H4 (cell line): ENCODE measurements at regions not wholly inside any gene's neighbourhood (a gene's known extent, or its start where the extent isn't known, plus 50 kb on each side); places are given as distances from the start of the nearest gene placed in this dataset.
A peak's percentile ranks its signal among the peaks of the same experiment; 100 is the strongest.
"Not testable (repeated sequence)": the region's sequence is repeated elsewhere in the genome, so short reads cannot be mapped to it uniquely, and the experiment has no call there.

ENCODE experiments used
- DNase-seq: peaks from one replicate; pipeline ENCODE4 v3.0.0-alpha.2; 2015; ENCODE audit warnings: low spot score

- peak; percentile 38 for DNase-seq
These were observed 53.1 kb upstream of the HMCN1 start for GRCh38 chr1:185681034-185681633.

- DNase-seq, result no peak
These were observed 53.7 kb upstream of the HMCN1 start for GRCh38 chr1:185680453-185680852.

GRCh38 chr1:185679220-185679619, 55.0 kb upstream of the HMCN1 start:
- no peak for DNase-seq

- DNase-seq, result no peak
These were observed 57.2 kb upstream of the HMCN1 start for GRCh38 chr1:185676969-185677368.

GRCh38 chr1:185674201-185674600, 60.0 kb upstream of the HMCN1 start:
- no peak for DNase-seq

GRCh38 chr1:185672719-185673360, 61.4 kb upstream of the HMCN1 start:
- no peak for DNase-seq

GRCh38 chr1:185670187-185670627, 64.0 kb upstream of the HMCN1 start:
- no peak for DNase-seq

GRCh38 chr1:185668013-185668412, 66.2 kb upstream of the HMCN1 start:
- DNase-seq, result no peak

- no peak for DNase-seq
These were observed 67.6 kb upstream of the HMCN1 start for GRCh38 chr1:185666582-185666981.

- no peak for DNase-seq
These were observed 70.4 kb upstream of the HMCN1 start for GRCh38 chr1:185663771-185664296.

GRCh38 chr1:185663332-185663731, 70.9 kb upstream of the HMCN1 start:
- DNase-seq, result no peak

GRCh38 chr1:185661971-185662370, 72.2 kb upstream of the HMCN1 start:
- no peak for DNase-seq

- DNase-seq, result no peak
These were observed 77.5 kb upstream of the HMCN1 start for GRCh38 chr1:185656663-185657062.

GRCh38 chr1:185654952-185655314, 79.3 kb upstream of the HMCN1 start:
- DNase-seq, result no peak

- DNase-seq, result no peak
These were observed 79.8 kb upstream of the HMCN1 start for GRCh38 chr1:185654199-185654951.

- DNase-seq, result no peak
These were observed 80.6 kb upstream of the HMCN1 start for GRCh38 chr1:185653615-185654014.

GRCh38 chr1:185652348-185652747, 81.8 kb upstream of the HMCN1 start:
- DNase-seq, result no peak

- DNase-seq, result no peak
These were observed 83.5 kb upstream of the HMCN1 start for GRCh38 chr1:185650602-185651230.

GRCh38 chr1:185648858-185649589, 85.2 kb upstream of the HMCN1 start:
- no peak for DNase-seq

- DNase-seq, result not testable (repeated sequence)
These were observed 86.5 kb upstream of the HMCN1 start for GRCh38 chr1:185647597-185648267.

- peak; percentile 95 for DNase-seq
These were observed 87.9 kb upstream of the HMCN1 start for GRCh38 chr1:185646202-185646683.
